Body of pancreas (tissue), 4 donors: ENCODE measurements at regions not wholly inside any gene's neighbourhood (a gene's known extent, or its start where the extent isn't known, plus 50 kb on each side); places are given as distances from the start of the nearest gene placed in this dataset.

Experiments used
- ATAC-seq: fragments of 150-250 bp; one replicate; pipeline ENCODE4 v1.9.1; 2016
- DNase-seq, 4 donors: peaks; one replicate each; pipeline ENCODE4 v3.0.0-alpha.2; 2019
- H3K27ac ChIP-seq, 4 donors: fragments of 200-600 bp; sonication (generic); 1 replicate in 3 of 4; 2 replicates in 1 of 4; pipeline versions ENCODE4 v1.5.1 to v1.6.1; 2016 to 2019; ENCODE audit warnings: mild to moderate bottlenecking in 1 of 4, mixed read lengths in 1 of 4, moderate library complexity in 1 of 4
- H3K27me3 ChIP-seq, 2 donors: fragments of 200-600 bp; sonication (generic); one replicate each; pipeline ENCODE4 v1.6.0; 2016; ENCODE audit warnings: mild to moderate bottlenecking in 1 of 2
- H3K36me3 ChIP-seq, 2 donors: fragments of 200-600 bp; sonication (generic); replicated peaks in 1 of 2; 2 replicates each; pipeline ENCODE4 v1.5.1; 2016; ENCODE audit warnings: low read depth in 2 of 2; ENCODE audit not compliant: insufficient read depth in 1 of 2
- H3K4me1 ChIP-seq: fragments of 200-600 bp; sonication (generic); one replicate; pipeline ENCODE4 v1.6.0; 2016
- H3K4me3 ChIP-seq, 2 donors: fragments of 200-600 bp; sonication (generic); 1 replicate in 1 of 2; 2 replicates in 1 of 2; pipeline ENCODE4 v1.5.1; 2016 to 2019
- H3K9me3 ChIP-seq, 3 donors: fragments of 200-600 bp; sonication (generic); 1 replicate in 2 of 3; 2 replicates in 1 of 3; pipeline ENCODE4 v1.5.1; 2016
- CTCF ChIP-seq, 7 experiments: fragments of 450-650 bp in 4 of 7; fragments of 200-600 bp in 3 of 7; sonication (generic) in 3 of 7; IDR thresholded peaks; one replicate each; pipeline ENCODE4 v1.5.1; 2016 to 2019; ENCODE audit warnings: antibody characterized with exemption in 7 of 7
- POLR2A ChIP-seq, 3 donors: fragments of 450-650 bp; IDR thresholded peaks; one replicate each; pipeline ENCODE4 v1.6.1; 2016; ENCODE audit warnings: antibody characterized with exemption in 3 of 3, mild to moderate bottlenecking in 2 of 3
- WGBS, 2 donors: methylation state at CpG; one replicate each; pipeline ENCODE4 v1.1.5; 2017; 5-methylcytosine and 5-hydroxymethylcytosine counted together
- intact Hi-C: fragments of 100-400 bp; cut with DNase I; formaldehyde crosslinking; loops from one replicate; pipeline ENCODE4 v1.15.1; 2023

- ATAC-seq (no peak), DNase-seq (no peak)
- no peaks in the 10 kb centered on the region for H3K36me3 ChIP-seq
- no peak overlapping the region for H3K27ac ChIP-seq
- TF ChIP-seq CTCF (IDR thresholded peaks at IDR 0.05) (no peak), POLR2A (IDR thresholded peaks at IDR 0.05) (no peak)
- 70 to 78% methylated on average over 3 of the region's 3 CpGs for WGBS, 2 donors
- H3K27me3 ChIP-seq: no peaks in the 10 kb centered on the region
- H3K9me3 ChIP-seq: no peaks in the 10 kb centered on the region
- intact Hi-C loops: no loop called here
- no peaks in the 10 kb centered on the region for H3K4me1 ChIP-seq
- H3K4me3 ChIP-seq: no peak overlapping the region
Observed at GRCh38 chr13:84418041-84418440, 535.8 kb upstream of the SLITRK1 start.

- no peaks in the 10 kb centered on the region for H3K4me1 ChIP-seq
- 54 to 64% methylated on average over 1 of the region's 1 CpG for WGBS, 2 donors
- intact Hi-C loops: no loop called here
- H3K27me3 ChIP-seq: no peaks in the 10 kb centered on the region
- TF ChIP-seq CTCF (IDR thresholded peaks at IDR 0.05) (no peak), POLR2A (IDR thresholded peaks at IDR 0.05) (no peak)
- no peak for ATAC-seq
- no peak overlapping the region for H3K27ac ChIP-seq
- no peaks in the 10 kb centered on the region for H3K36me3 ChIP-seq
- no peaks in the 10 kb centered on the region for H3K9me3 ChIP-seq
- no peak for DNase-seq
- no peak overlapping the region for H3K4me3 ChIP-seq
Observed at GRCh38 chr13:84417416-84417815, 535.1 kb upstream of the SLITRK1 start.

- ATAC-seq: no peak
- H3K27me3 ChIP-seq: no peaks in the 10 kb centered on the region
- 40 to 66% methylated on average over 2 of the region's 2 CpGs for WGBS, 2 donors
- no peak for TF ChIP-seq POLR2A (IDR thresholded peaks at IDR 0.05)
- TF ChIP-seq CTCF (IDR thresholded peaks at IDR 0.05): no peak
- H3K27ac ChIP-seq: no peak overlapping the region
- no peak overlapping the region for H3K4me3 ChIP-seq
- no peaks in the 10 kb centered on the region for H3K36me3 ChIP-seq
- intact Hi-C loops: no loop called here
- no peaks in the 10 kb centered on the region for H3K9me3 ChIP-seq
- H3K4me1 ChIP-seq: no peaks in the 10 kb centered on the region
- no peak for DNase-seq
Observed at GRCh38 chr13:84413016-84413415, 530.7 kb upstream of the SLITRK1 start.

GRCh38 chr13:84405286-84405685 is 523.0 kb upstream of the SLITRK1 start:
- DNase-seq (no peak), ATAC-seq (no peak)
- no peak overlapping the region for H3K27ac ChIP-seq
- no peaks in the 10 kb centered on the region for H3K36me3 ChIP-seq
- TF ChIP-seq POLR2A (IDR thresholded peaks at IDR 0.05): no peak
- no peak for TF ChIP-seq CTCF (IDR thresholded peaks at IDR 0.05)
- 67 to 82% methylated on average over 1 of the region's 1 CpG for WGBS, 2 donors
- no peak overlapping the region for H3K4me3 ChIP-seq
- no peaks in the 10 kb centered on the region for H3K9me3 ChIP-seq
- intact Hi-C loops: no loop called here
- no peaks in the 10 kb centered on the region for H3K27me3 ChIP-seq
- H3K4me1 ChIP-seq: no peaks in the 10 kb centered on the region

- TF ChIP-seq POLR2A (IDR thresholded peaks at IDR 0.05) (no peak), CTCF (IDR thresholded peaks at IDR 0.05) (no peak)
- WGBS, 2 donors: 39 to 51% methylated on average over 2 of the region's 2 CpGs
- intact Hi-C loops: no loop called here
- no peaks in the 10 kb centered on the region for H3K36me3 ChIP-seq
- DNase-seq (no peak), ATAC-seq (no peak)
- H3K27me3 ChIP-seq: no peaks in the 10 kb centered on the region
- H3K4me1 ChIP-seq: no peaks in the 10 kb centered on the region
- no peak overlapping the region for H3K27ac ChIP-seq
- H3K4me3 ChIP-seq: no peak overlapping the region
- no peaks in the 10 kb centered on the region for H3K9me3 ChIP-seq
Observed at GRCh38 chr13:84400706-84401105, 518.4 kb upstream of the SLITRK1 start.
